Testis (tissue), 2 donors: ENCODE measurements at regions not wholly inside any gene's neighbourhood (a gene's known extent, or its start where the extent isn't known, plus 50 kb on each side); places are given as distances from the start of the nearest gene placed in this dataset.

Source experiments
- POLR2A ChIP-seq: fragments of 450-650 bp; IDR thresholded peaks from one replicate; pipeline ENCODE4 v1.6.1; 2017; ENCODE audit warnings: antibody characterized with exemption, mild to moderate bottlenecking, moderate library complexity
- TF ChIP-seq, protein P1 (sequence below), 3 experiments: fragments of 450-650 bp in 2 of 3; fragments of 200-600 bp in 1 of 3; sonication (generic) in 1 of 3; IDR thresholded peaks; one replicate each; pipeline ENCODE4 v1.5.1; 2016 to 2019; ENCODE audit warnings: antibody characterized with exemption in 3 of 3, mild to moderate bottlenecking in 2 of 3, moderate library complexity in 1 of 3

DNA sequence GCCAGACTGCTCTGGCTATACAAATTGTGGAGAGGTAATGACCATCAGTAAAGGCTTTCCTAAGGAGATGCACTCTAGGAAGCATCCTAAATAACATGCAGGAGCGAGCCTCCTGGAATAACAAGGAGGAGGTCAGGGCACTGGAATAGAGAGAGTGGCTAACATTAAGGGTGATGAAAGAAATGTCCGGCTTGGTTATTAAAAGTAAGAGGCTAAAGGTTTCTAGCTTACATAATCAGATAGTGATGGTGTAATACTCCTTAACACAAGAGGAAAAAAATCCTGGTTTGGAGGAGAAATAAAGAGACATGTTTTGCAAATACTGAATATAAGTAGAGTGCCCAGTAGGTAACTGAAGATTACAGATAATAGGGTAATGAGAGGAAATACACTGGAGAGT is 365.7 kb downstream of the ZEB2 start:
- no peak for TF ChIP-seq POLR2A
- TF ChIP-seq, protein P1, sequence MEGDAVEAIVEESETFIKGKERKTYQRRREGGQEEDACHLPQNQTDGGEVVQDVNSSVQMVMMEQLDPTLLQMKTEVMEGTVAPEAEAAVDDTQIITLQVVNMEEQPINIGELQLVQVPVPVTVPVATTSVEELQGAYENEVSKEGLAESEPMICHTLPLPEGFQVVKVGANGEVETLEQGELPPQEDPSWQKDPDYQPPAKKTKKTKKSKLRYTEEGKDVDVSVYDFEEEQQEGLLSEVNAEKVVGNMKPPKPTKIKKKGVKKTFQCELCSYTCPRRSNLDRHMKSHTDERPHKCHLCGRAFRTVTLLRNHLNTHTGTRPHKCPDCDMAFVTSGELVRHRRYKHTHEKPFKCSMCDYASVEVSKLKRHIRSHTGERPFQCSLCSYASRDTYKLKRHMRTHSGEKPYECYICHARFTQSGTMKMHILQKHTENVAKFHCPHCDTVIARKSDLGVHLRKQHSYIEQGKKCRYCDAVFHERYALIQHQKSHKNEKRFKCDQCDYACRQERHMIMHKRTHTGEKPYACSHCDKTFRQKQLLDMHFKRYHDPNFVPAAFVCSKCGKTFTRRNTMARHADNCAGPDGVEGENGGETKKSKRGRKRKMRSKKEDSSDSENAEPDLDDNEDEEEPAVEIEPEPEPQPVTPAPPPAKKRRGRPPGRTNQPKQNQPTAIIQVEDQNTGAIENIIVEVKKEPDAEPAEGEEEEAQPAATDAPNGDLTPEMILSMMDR (IDR thresholded peaks at IDR 0.05), result no peak
